ENCODE measurements at regions not wholly inside any gene's neighbourhood (a gene's known extent, or its start where the extent isn't known, plus 50 kb on each side); places are given as distances from the start of the nearest gene placed in this dataset.

DNA sequence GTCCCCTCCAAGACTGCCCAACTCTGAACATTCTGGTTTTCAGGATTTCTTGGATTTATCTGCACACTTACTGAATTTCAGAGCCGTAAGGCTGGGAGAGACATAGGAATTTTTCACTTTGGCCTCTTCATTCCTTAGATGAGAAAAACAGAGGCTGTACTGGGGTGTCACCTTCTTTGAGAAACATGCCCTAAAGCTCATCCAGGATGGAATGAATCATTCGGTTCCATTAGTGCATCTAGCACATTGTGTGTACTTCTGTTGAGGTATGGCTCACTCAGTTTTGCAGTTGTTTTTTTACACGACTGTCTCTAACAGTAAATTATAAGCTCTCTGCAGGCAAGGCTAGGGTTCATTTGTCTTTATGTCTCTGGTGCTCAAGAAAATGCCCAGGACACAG, 383.4 kb downstream of the GATA3 start:
- TF ChIP-seq, protein P1, sequence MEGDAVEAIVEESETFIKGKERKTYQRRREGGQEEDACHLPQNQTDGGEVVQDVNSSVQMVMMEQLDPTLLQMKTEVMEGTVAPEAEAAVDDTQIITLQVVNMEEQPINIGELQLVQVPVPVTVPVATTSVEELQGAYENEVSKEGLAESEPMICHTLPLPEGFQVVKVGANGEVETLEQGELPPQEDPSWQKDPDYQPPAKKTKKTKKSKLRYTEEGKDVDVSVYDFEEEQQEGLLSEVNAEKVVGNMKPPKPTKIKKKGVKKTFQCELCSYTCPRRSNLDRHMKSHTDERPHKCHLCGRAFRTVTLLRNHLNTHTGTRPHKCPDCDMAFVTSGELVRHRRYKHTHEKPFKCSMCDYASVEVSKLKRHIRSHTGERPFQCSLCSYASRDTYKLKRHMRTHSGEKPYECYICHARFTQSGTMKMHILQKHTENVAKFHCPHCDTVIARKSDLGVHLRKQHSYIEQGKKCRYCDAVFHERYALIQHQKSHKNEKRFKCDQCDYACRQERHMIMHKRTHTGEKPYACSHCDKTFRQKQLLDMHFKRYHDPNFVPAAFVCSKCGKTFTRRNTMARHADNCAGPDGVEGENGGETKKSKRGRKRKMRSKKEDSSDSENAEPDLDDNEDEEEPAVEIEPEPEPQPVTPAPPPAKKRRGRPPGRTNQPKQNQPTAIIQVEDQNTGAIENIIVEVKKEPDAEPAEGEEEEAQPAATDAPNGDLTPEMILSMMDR (IDR thresholded peaks at IDR 0.05; ENCODE audit: low read depth, low read length, missing input control): no peak
- TF ChIP-seq RAD21 (IDR thresholded peaks at IDR 0.05) (no peak), HNF4G (IDR thresholded peaks at IDR 0.05) (no peak)
- TF ChIP-seq, protein P2, sequence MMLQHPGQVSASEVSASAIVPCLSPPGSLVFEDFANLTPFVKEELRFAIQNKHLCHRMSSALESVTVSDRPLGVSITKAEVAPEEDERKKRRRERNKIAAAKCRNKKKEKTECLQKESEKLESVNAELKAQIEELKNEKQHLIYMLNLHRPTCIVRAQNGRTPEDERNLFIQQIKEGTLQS (IDR thresholded peaks at IDR 0.05): no peak
- TF ChIP-seq, protein P3, sequence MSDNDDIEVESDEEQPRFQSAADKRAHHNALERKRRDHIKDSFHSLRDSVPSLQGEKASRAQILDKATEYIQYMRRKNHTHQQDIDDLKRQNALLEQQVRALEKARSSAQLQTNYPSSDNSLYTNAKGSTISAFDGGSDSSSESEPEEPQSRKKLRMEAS (IDR thresholded peaks at IDR 0.05): no peak
